CD4-positive, CD25-positive, alpha-beta regulatory T cell (primary cell): ENCODE measurements at regions not wholly inside any gene's neighbourhood (a gene's known extent, or its start where the extent isn't known, plus 50 kb on each side); places are given as distances from the start of the nearest gene placed in this dataset.
"Not testable (repeated sequence)": the region's sequence is repeated elsewhere in the genome, so short reads cannot be mapped to it uniquely, and the experiment has no call there.

Source experiments
- ATAC-seq, 2 donors: fragments of 150-1000 bp; cut with Tn5 transposase; one replicate each; pipeline ENCODE4 v1.10.0; 2021; ENCODE audit warnings: low read depth in 2 of 2, moderate number of reproducible peaks in 2 of 2, moderate library complexity in 1 of 2
- DNase-seq, 3 donors: peaks; one replicate each; pipeline versions ENCODE4 v3.0.0 to v3.0.0-alpha.2; 2012 to 2022; ENCODE audit warnings: mixed read lengths in 1 of 3
- H3K27ac ChIP-seq: one replicate; pipeline ENCODE4 v1.7.0; 2013; ENCODE audit warnings: mild to moderate bottlenecking, low read length; ENCODE audit not compliant: insufficient read depth, poor library complexity, severe bottlenecking
- H3K27me3 ChIP-seq: one replicate; pipeline ENCODE4 v1.7.0; 2013; ENCODE audit warnings: low read length; ENCODE audit not compliant: control insufficient read depth, insufficient read depth
- H3K36me3 ChIP-seq: one replicate; pipeline ENCODE4 v1.7.0; 2013; ENCODE audit warnings: mild to moderate bottlenecking, low read length, moderate library complexity; ENCODE audit not compliant: control insufficient read depth, insufficient read depth
- H3K4me1 ChIP-seq: 2 replicates; pipeline ENCODE4 v1.7.0; 2013; ENCODE audit warnings: mild to moderate bottlenecking, low read length; ENCODE audit not compliant: insufficient read depth, control insufficient read depth, poor library complexity, severe bottlenecking
- H3K4me3 ChIP-seq: one replicate; pipeline ENCODE4 v1.7.0; 2013; ENCODE audit warnings: low read depth, mild to moderate bottlenecking, low read length, moderate library complexity
- H3K9me3 ChIP-seq, 2 experiments: 1 replicate in 1 of 2; 2 replicates in 1 of 2; pipeline ENCODE4 v1.7.0; 2013; ENCODE audit warnings: low read length in 2 of 2, mild to moderate bottlenecking in 1 of 2, moderate library complexity in 1 of 2; ENCODE audit not compliant: control insufficient read depth in 2 of 2
- H3K27ac Mint-ChIP-seq, 3 donors: one replicate each; pipeline ENCODE4 v1.8.0; 2020 to 2022; ENCODE audit warnings: mild to moderate bottlenecking in 3 of 3, mixed read lengths in 3 of 3, moderate library complexity in 2 of 3
- H3K27me3 Mint-ChIP-seq: one replicate; pipeline ENCODE4 v1.8.0; 2022; ENCODE audit warnings: mild to moderate bottlenecking, mixed read lengths
- H3K36me3 Mint-ChIP-seq: one replicate; pipeline ENCODE4 v1.8.0; 2020; ENCODE audit warnings: mixed read lengths
- H3K4me1 Mint-ChIP-seq, 4 donors: one replicate each; pipeline ENCODE4 v1.8.0; 2020 to 2022; ENCODE audit warnings: mixed read lengths in 4 of 4, mild to moderate bottlenecking in 1 of 4
- H3K4me3 Mint-ChIP-seq, 4 donors: one replicate each; pipeline ENCODE4 v1.8.0; 2020 to 2022; ENCODE audit warnings: mild to moderate bottlenecking in 4 of 4, mixed read lengths in 4 of 4, moderate library complexity in 3 of 4
- H3K9me3 Mint-ChIP-seq, 7 donors: one replicate each; pipeline ENCODE4 v1.8.0; 2020 to 2022; ENCODE audit warnings: mixed read lengths in 7 of 7, mild to moderate bottlenecking in 3 of 7, moderate library complexity in 2 of 7

DNA sequence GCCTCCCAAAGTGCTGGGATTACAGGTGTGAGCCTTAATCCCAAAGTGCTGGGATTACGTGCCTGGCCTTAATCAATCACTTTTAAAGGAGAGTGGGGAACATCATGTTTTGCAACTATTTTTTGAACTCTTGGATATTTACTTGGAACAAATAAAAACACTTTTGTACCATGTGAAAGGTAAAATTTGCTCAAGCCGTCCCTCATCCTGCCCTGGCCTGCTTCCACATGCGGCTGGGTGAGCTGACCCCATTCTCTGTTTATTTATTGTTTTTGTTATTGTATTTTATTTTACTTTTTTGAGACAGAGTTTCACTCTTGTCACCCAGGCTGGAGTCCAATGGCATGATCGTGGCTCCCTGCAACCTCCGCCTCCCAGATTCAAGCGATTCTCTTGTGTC lies 208.0 kb downstream of the NPIPA7 start:
- H3K9me3 Mint-ChIP-seq, H3K36me3 Mint-ChIP-seq, ATAC-seq, H3K4me1 Mint-ChIP-seq, H3K27me3 Mint-ChIP-seq, H3K4me1 ChIP-seq, DNase-seq, H3K36me3 ChIP-seq, H3K27ac Mint-ChIP-seq, H3K4me3 ChIP-seq, H3K9me3 ChIP-seq, H3K27me3 ChIP-seq, H3K27ac ChIP-seq, H3K4me3 Mint-ChIP-seq: not testable (repeated sequence)

DNA sequence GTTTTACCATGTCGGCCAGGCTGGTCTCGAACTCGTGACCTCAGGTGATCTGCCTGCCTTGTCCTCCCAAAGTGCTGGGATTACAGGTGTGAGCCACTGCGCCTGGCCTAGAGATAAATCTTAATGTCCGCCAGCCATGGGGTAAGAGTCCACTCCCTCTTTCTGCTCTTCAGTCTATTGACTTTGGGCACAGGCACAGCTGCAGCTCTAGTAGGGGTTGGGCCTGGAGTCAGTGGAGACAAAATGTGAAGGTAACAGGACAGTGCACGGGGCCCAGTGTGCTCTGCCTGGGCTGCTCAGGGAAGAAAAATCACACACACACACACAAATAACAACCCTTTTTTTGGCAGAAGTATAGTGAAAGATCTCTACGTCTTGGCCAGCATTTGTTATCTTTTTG lies 209.5 kb downstream of the NPIPA7 start:
- H3K9me3 Mint-ChIP-seq, H3K27ac ChIP-seq, H3K27ac Mint-ChIP-seq: not testable (repeated sequence)

DNA sequence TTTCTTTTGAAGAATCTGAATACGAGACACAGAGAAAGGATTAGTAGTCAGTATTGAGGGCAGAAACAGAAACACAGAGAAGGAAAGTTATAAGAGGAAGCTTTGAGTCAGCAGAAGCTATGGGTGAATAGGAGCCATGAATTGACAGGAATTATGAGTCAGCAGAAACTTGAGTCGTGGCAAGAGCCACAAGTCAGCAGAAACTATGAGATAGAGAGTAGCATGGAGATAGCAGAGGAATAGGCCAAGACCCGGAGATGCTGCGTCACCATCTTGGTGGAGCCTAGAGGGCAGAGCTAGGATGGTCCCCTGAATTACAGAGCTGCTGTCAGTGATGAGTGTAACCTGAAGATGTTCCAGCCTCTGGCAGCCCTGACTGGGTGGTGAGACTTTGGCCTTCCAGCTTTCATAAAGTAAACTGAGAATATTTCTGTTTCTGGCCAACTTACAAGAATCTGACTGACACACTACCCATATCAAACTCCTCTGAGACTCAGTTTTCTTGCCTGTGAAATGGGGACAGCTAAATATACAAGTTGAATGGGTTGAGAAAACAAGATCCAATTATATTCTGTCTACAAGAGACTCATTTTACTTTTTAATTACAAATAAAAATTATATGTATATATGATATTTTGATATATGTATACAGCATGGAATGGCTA lies 211.8 kb downstream of the NPIPA7 start:
- H3K4me3 Mint-ChIP-seq, H3K27ac Mint-ChIP-seq, H3K4me1 Mint-ChIP-seq, DNase-seq, H3K4me3 ChIP-seq, H3K27me3 Mint-ChIP-seq, H3K9me3 Mint-ChIP-seq, ATAC-seq, H3K9me3 ChIP-seq, H3K4me1 ChIP-seq, H3K36me3 ChIP-seq, H3K27me3 ChIP-seq, H3K27ac ChIP-seq, H3K36me3 Mint-ChIP-seq: not testable (repeated sequence)

More for the DNA sequence above, 209.5 kb downstream of the NPIPA7 start:
- not testable (repeated sequence) for DNase-seq, H3K4me3 ChIP-seq, ATAC-seq, H3K4me1 ChIP-seq, H3K4me1 Mint-ChIP-seq, H3K27me3 Mint-ChIP-seq, H3K9me3 ChIP-seq, H3K4me3 Mint-ChIP-seq, H3K36me3 Mint-ChIP-seq, H3K36me3 ChIP-seq, H3K27me3 ChIP-seq

DNA sequence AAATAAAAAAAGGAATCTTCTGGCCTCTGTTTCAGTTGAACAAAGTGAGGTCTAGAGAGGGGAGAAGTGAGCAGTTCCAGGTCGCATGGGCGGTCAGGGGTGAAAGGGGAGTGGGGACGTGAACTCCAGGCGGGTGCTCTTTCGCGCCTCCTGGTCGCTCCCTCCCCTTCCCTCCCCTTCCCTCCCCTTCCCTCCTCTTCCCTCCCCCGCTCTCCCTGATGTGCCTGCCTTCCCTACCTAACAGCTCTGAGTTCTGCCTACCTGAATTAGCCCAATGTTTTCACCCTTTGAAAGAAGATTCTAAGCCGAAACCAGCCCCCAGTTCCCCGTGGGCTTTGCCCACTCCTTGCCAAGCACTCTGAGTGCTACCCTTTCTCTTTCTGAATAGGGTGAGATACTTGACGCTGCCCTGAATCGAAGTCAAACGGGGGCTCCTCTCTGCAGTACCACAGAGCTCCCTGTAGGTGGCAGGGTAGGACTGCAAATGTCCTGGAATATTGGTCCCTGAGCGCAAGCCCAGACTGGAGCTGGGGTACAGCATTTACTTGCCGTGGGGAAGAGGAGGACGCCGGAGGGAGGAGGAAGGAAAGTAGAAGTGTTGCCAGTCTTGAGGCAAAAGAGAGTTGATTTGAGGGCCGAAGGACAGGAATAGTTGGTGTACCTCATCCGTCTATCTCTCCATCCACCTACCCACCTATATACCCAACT lies 214.4 kb downstream of the NPIPA7 start:
- H3K27me3 ChIP-seq, H3K36me3 ChIP-seq, H3K4me1 Mint-ChIP-seq, H3K9me3 ChIP-seq, H3K4me1 ChIP-seq, H3K4me3 Mint-ChIP-seq, H3K4me3 ChIP-seq, H3K27ac ChIP-seq, H3K27ac Mint-ChIP-seq, H3K9me3 Mint-ChIP-seq, H3K27me3 Mint-ChIP-seq, H3K36me3 Mint-ChIP-seq: not testable (repeated sequence)
- peak; percentile 72 to 80 for ATAC-seq
- peak; percentile 3 to 33 (median 7) for DNase-seq

DNA sequence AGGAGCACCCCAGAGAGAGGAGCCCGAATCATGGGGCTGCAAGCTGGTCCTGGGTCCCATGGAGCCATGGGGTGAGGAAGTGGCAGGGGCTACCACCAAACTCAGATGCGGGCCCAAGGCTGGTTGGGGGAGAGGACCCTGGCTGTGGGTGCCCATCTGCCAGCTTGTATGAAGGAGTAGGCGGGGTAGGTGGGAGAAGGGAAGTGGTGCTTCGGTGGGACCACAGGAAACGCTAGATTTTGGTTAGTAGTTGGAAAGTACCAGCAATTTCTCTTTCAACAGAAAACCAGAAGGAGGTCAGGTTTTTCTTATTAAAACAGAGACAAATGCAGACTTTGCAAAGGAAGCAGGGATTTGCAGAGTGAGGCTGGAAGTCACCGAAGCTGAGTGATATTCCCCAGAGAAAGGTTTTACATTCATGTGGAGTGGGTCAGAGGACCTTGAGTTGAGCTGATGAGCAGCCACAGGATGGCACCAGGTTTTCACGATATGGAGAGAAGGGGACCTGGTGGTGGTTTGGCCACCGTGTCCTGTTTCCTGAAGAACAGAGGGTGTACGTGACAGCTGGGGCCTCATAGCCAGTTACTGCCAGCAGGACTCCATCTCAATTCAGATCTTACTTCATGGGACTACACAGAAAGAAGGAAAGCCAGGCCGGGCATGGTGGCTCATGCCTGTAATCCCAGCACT lies 216.2 kb downstream of the NPIPA7 start:
- H3K27ac ChIP-seq, H3K9me3 Mint-ChIP-seq, H3K27me3 Mint-ChIP-seq, H3K27me3 ChIP-seq, H3K4me3 ChIP-seq, H3K4me3 Mint-ChIP-seq, H3K36me3 ChIP-seq, H3K9me3 ChIP-seq, H3K4me1 Mint-ChIP-seq, DNase-seq, H3K27ac Mint-ChIP-seq, H3K36me3 Mint-ChIP-seq, ATAC-seq, H3K4me1 ChIP-seq: not testable (repeated sequence)

DNA sequence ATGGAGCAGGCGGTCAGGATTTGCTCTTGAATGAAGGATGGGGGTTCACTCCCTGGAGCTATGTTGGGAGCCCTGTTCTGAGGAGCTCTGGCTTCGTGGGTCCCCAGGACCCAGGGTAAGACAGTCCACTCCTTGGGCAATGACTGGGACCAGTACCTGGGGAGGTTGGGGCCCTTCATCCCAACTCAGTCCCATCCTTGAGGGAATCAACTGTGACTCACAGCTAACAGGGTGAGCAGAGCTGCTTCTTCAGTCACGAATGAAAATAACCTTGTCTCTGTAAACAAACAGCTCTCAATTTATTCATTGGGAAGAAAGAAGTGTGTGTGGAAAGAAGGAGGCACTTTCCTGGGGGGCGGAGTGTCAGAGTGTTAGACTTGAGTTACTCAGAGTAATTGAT lies 222.3 kb downstream of the NPIPA7 start:
- not testable (repeated sequence) for H3K27ac ChIP-seq, H3K4me3 Mint-ChIP-seq, H3K4me3 ChIP-seq, H3K9me3 Mint-ChIP-seq, H3K4me1 Mint-ChIP-seq, DNase-seq, H3K27me3 Mint-ChIP-seq, H3K9me3 ChIP-seq, H3K36me3 ChIP-seq, H3K27me3 ChIP-seq, H3K4me1 ChIP-seq, H3K36me3 Mint-ChIP-seq, ATAC-seq
- peak overlapping the region in 1 of 3 donors; percentile 66 for H3K27ac Mint-ChIP-seq

DNA sequence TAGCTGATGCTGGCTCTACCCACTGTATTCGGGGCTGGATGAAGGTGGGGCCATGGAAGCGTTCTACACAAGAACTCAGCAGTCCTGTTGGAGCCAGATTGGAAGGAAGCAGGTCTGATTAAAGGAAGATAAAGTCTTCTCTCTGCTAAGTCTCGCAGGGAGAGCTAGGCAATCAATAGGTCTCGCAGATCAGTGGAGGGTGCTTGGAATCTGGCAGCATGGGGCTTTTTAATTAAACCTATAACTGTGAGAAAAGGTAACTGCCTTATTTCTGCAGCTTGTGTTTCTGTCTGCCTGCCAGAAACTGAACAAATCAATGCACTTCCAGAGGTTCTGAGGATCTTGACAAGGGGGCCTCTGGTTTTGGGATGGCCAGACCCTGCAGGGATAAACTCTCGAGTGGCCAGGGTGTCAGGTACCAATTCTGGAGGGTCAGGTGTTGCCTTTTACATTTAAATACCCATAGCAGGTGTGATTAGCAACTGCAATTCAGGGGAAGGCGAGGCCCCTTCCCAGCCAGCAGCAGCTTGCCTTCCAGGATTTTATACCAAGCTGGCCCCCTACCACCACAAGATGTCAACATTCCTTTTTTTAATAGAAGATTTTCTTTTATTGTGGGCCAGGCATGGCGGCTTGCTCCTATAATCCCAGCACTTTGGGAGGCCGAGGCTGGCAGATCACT lies 228.6 kb downstream of the NPIPA7 start:
- not testable (repeated sequence) for ATAC-seq, H3K27ac Mint-ChIP-seq, H3K27ac ChIP-seq, H3K4me1 ChIP-seq, H3K4me1 Mint-ChIP-seq, H3K4me3 Mint-ChIP-seq, H3K27me3 Mint-ChIP-seq, H3K9me3 Mint-ChIP-seq, H3K36me3 Mint-ChIP-seq, DNase-seq, H3K36me3 ChIP-seq, H3K27me3 ChIP-seq, H3K9me3 ChIP-seq, H3K4me3 ChIP-seq
